K562 (cell line): ENCODE measurements at regions not wholly inside any gene's neighbourhood (a gene's known extent, or its start where the extent isn't known, plus 50 kb on each side); places are given as distances from the start of the nearest gene placed in this dataset.

Source experiments
- ATAC-seq: fragments of 200-7000 bp; cut with Tn5 transposase; 3 replicates; pipeline ENCODE4 v1.9.1; 2020; ENCODE audit warnings: moderate library complexity
- BruUV-seq: library from RNA; stranded (reverse); fragments of 400-500 nt; replicated peaks from 2 replicates; lab custom pipeline; 2021; lab: Mats Ljungman, UMichigan
- CTCF ChIA-PET: fragments of 300-600 bp; formaldehyde crosslinking; extraction: SDS; loops from one replicate; lab custom pipeline; 2021; ENCODE audit warnings: low intra/inter-chr PET ratio; lab: Yijun Ruan, JAX
- POLR2A ChIA-PET: fragments of 300-600, 350-650 bp; sonication (Branson Sonifier 250); formaldehyde crosslinking; extraction: SDS; loops from one replicate; lab custom pipeline; 2021; ENCODE audit warnings: antibody characterized with exemption, inconsistent platforms; lab: Yijun Ruan, JAX
- DNase-seq, 4 experiments: peaks; one replicate each; pipeline versions ENCODE4 v3.0.0 to v3.0.0-alpha.2; 2011 to 2018; ENCODE audit warnings: low spot score in 3 of 4, mixed read lengths in 3 of 4; ENCODE audit errors: extremely low read depth in 1 of 4
- FAIRE-seq: peaks from 2 replicates; lab custom pipeline; 2011; peaks lifted over from hg19 to GRCh38; lab: Jason Lieb, UNC
- H2AFZ ChIP-seq: 2 replicates; pipeline ENCODE4 v1.6.0; 2011; ENCODE audit warnings: low read depth, low read length, control low read depth, inconsistent platforms
- H3K27ac ChIP-seq: fragments of 200-600 bp; 3 replicates; pipeline ENCODE4 v1.8.0; 2011; ENCODE audit warnings: low read depth, mild to moderate bottlenecking, control low read depth, inconsistent platforms, low read length, moderate library complexity, mixed read lengths; ENCODE audit errors: extremely low read depth
- H3K27me3 ChIP-seq, 2 experiments: fragments of 300-600 bp in 1 of 2; 2 replicates in 1 of 2; 3 replicates in 1 of 2; pipeline versions ENCODE4 v1.6.0 to v1.8.0; 2011; ENCODE audit warnings: inconsistent platforms in 2 of 2, low read length in 2 of 2, mild to moderate bottlenecking in 1 of 2, mixed read lengths in 1 of 2, moderate library complexity in 1 of 2; ENCODE audit not compliant: control insufficient read depth in 2 of 2, insufficient read depth in 2 of 2
- H3K36me3 ChIP-seq: fragments of 300-600 bp; 3 replicates; pipeline ENCODE4 v1.8.0; 2011; ENCODE audit warnings: mild to moderate bottlenecking, low read length, inconsistent platforms; ENCODE audit not compliant: control insufficient read depth, insufficient read depth
- H3K4me1 ChIP-seq, 2 experiments: fragments of 200-600 bp in 1 of 2; replicated peaks in 1 of 2; 2 replicates in 1 of 2; 3 replicates in 1 of 2; pipeline versions ENCODE4 v1.5.1 to v1.8.0; 2011; ENCODE audit warnings: inconsistent platforms in 2 of 2, low read length in 2 of 2, mild to moderate bottlenecking in 1 of 2, mixed read lengths in 1 of 2, moderate library complexity in 1 of 2; ENCODE audit not compliant: control insufficient read depth in 2 of 2, insufficient read depth in 2 of 2
- H3K4me2 ChIP-seq: 2 replicates; pipeline ENCODE4 v1.6.1; 2011; ENCODE audit warnings: low read length, control low read depth, inconsistent platforms, mixed read lengths; ENCODE audit not compliant: insufficient read depth
- H3K4me3 ChIP-seq: fragments of 200-600 bp; sonication (generic), shearing (Covaris generic); 2 replicates; pipeline ENCODE4 v1.5.1; 2016; ENCODE audit warnings: control low read depth, inconsistent platforms
- H3K79me2 ChIP-seq: fragments of 200-600 bp; 3 replicates; pipeline ENCODE4 v1.8.0; 2011; ENCODE audit warnings: low read length, inconsistent platforms; ENCODE audit not compliant: control insufficient read depth, insufficient read depth
- H3K9ac ChIP-seq, 2 experiments: 2 replicates each; pipeline versions ENCODE4 v1.6.0 to v1.6.1; 2011; ENCODE audit warnings: low read depth in 2 of 2, low read length in 2 of 2, control low read depth in 1 of 2, inconsistent platforms in 1 of 2, mild to moderate bottlenecking in 1 of 2, mixed read lengths in 1 of 2; ENCODE audit not compliant: insufficient read depth in 1 of 2
- H3K9me1 ChIP-seq: one replicate; pipeline ENCODE4 v1.6.0; 2011; ENCODE audit warnings: inconsistent platforms, mild to moderate bottlenecking, low read length, moderate library complexity; ENCODE audit not compliant: control insufficient read depth, insufficient read depth
- H3K9me3 ChIP-seq: replicated peaks from 2 replicates; pipeline ENCODE4 v1.5.1; 2011; ENCODE audit warnings: low read depth, low read length, inconsistent platforms; ENCODE audit not compliant: control insufficient read depth, insufficient read depth
- H4K20me1 ChIP-seq: replicated peaks from 2 replicates; pipeline ENCODE4 v1.6.1; 2011; ENCODE audit warnings: low read length, inconsistent platforms, mixed read lengths; ENCODE audit not compliant: control insufficient read depth, insufficient read depth
- BRD4 ChIP-seq: fragments of 200-600 bp; sonication (generic); IDR thresholded peaks from 2 replicates; pipeline ENCODE4 v1.6.1; 2017; ENCODE audit warnings: inconsistent platforms
- ELF1 ChIP-seq: fragments of 200-800 bp; sonication (Bioruptor generic); IDR thresholded peaks from 2 replicates; pipeline ENCODE4 v1.6.1; 2016; ENCODE audit warnings: missing genetic modification characterization, missing compliant biosample characterization
- ELK1 ChIP-seq: sonication (generic); formaldehyde crosslinking; IDR thresholded peaks from 2 replicates; pipeline ENCODE4 v1.8.1; 2022; ENCODE audit warnings: missing genetic modification reagents
- ETV1 ChIP-seq: fragments of 450-650 bp; conservative IDR thresholded peaks from 2 replicates; pipeline ENCODE4 v1.6.1; 2016; ENCODE audit warnings: missing genetic modification characterization, control low read depth, low read depth, missing compliant biosample characterization
- GABPB2 ChIP-seq: fragments of 250-450 bp; sonication (Bioruptor Pico); conservative IDR thresholded peaks from 2 replicates; pipeline ENCODE4 v1.5.1; 2021; ENCODE audit warnings: mild to moderate bottlenecking
- PURB ChIP-seq: sonication (generic); formaldehyde crosslinking; IDR thresholded peaks from 2 replicates; pipeline ENCODE4 v1.9.0; 2021; ENCODE audit warnings: low read depth, mild to moderate bottlenecking, missing genetic modification reagents
- STAG1 ChIP-seq: sonication (generic); formaldehyde crosslinking; IDR thresholded peaks from 2 replicates; pipeline ENCODE4 v1.5.0; 2020; ENCODE audit warnings: missing genetic modification reagents, borderline replicate concordance
- TCF3 ChIP-seq: sonication (generic); formaldehyde crosslinking; IDR thresholded peaks from 2 replicates; pipeline ENCODE4 v1.4.0; 2020; ENCODE audit warnings: mild to moderate bottlenecking, missing genetic modification reagents
- TFAP4 ChIP-seq: sonication (generic); formaldehyde crosslinking; IDR thresholded peaks from 2 replicates; pipeline ENCODE4 v1.8.0; 2022; ENCODE audit warnings: missing genetic modification reagents, mild to moderate bottlenecking, moderate library complexity, borderline replicate concordance
- TFE3 ChIP-seq: fragments of 450-650 bp; formaldehyde crosslinking; IDR thresholded peaks from 2 replicates; pipeline ENCODE4 v1.4.0; 2020; ENCODE audit warnings: mild to moderate bottlenecking, mixed read lengths
- TRIM28 ChIP-seq: fragments of 450-650 bp; IDR thresholded peaks from 2 replicates; pipeline ENCODE4 v1.6.1; 2017
- WGBS: fragments of 100-300 bp; shearing (Covaris generic); methylation state at CpG from one replicate; pipeline ENCODE4 v1.1.6; 2016; ENCODE audit warnings: low coverage, mixed read lengths; ENCODE audit not compliant: insufficient coverage; ENCODE audit errors: missing lambda C conversion rate; 5-methylcytosine and 5-hydroxymethylcytosine counted together
- in situ Hi-C: fragments of 300-500 bp; cut with MboI; formaldehyde crosslinking; loops from 4 replicates; pipeline ENCODE4 v1.15.0; 2018; ENCODE audit warnings: inconsistent platforms, mixed read lengths
- intact Hi-C: fragments of 100-400 bp; cut with micrococcal nuclease; formaldehyde crosslinking; loops from 2 replicates; pipeline ENCODE4 v1.14.2; 2022

GRCh38 chr12:127962303-127962702 is 304.7 kb upstream of the TMEM132C start:
- no TSS peak for BruUV-seq

GRCh38 chr12:127963933-127964332 is 303.0 kb upstream of the TMEM132C start:
- intact Hi-C loops (no loop called here), in situ Hi-C loops (no loop called here)
- ATAC-seq (no peak), DNase-seq (no peak), FAIRE-seq (no peak)
- no peak overlapping the region for H3K4me2 ChIP-seq
- no peaks in the 10 kb centered on the region for H3K27me3 ChIP-seq
- POLR2A ChIA-PET: no interaction called here
- no peak overlapping the region for H2AFZ ChIP-seq
- no peaks in the 10 kb centered on the region for H3K36me3 ChIP-seq
- BruUV-seq: no TSS peak
- no peaks in the 10 kb centered on the region for H3K79me2 ChIP-seq
- H3K27ac ChIP-seq: no peak overlapping the region
- H3K4me3 ChIP-seq: no peak overlapping the region
- no peak overlapping the region for H3K9ac ChIP-seq
- H3K4me1 ChIP-seq: no peaks in the 10 kb centered on the region
- CTCF ChIA-PET: no interaction called here
- WGBS: 0% methylated on average over 2 of the region's 2 CpGs
- no peaks in the 10 kb centered on the region for H4K20me1 ChIP-seq
- no peaks in the 10 kb centered on the region for H3K9me3 ChIP-seq
- no peak for TF ChIP-seq PURB
- no peak for TF ChIP-seq BRD4
- TF ChIP-seq TRIM28: no peak
- no peak for TF ChIP-seq TFE3 (CRISPR knock-in tag)
- TF ChIP-seq TFAP4 (CRISPR knock-in tag): no peak
- TF ChIP-seq ELK1 (CRISPR knock-in tag): no peak
- H3K9me1 ChIP-seq: no peaks in the 10 kb centered on the region

More at GRCh38 chr12:127962303-127962702, 304.7 kb upstream of the TMEM132C start:
- FAIRE-seq (no peak), ATAC-seq (no peak), DNase-seq (peak in 1 of 4 experiments; percentile 4)
- no peak overlapping the region for H3K4me3 ChIP-seq
- WGBS: 3% methylated on average over 5 of the region's 5 CpGs
- no peaks in the 10 kb centered on the region for H3K36me3 ChIP-seq
- H3K4me2 ChIP-seq: no peak overlapping the region
- in situ Hi-C loops: no loop called here
- H3K9me1 ChIP-seq: no peaks in the 10 kb centered on the region
- no peak overlapping the region for H3K27ac ChIP-seq
- H3K4me1 ChIP-seq: no peaks in the 10 kb centered on the region
- TF ChIP-seq ELF1 (tag) (no peak), ETV1 (tag) (0 out of 2 replicates have a peak, but pooled peaks have one; percentile 22), STAG1 (CRISPR knock-in tag) (no peak), GABPB2 (CRISPR knock-in tag) (no peak), TCF3 (CRISPR knock-in tag) (peak; percentile 67), TFAP4 (CRISPR knock-in tag) (no peak)
- ChIA-PET CTCF (no interaction called here), POLR2A (no interaction called here)
- intact Hi-C loops: no loop called here
- no peaks in the 10 kb centered on the region for H3K79me2 ChIP-seq
- no peaks in the 10 kb centered on the region for H3K9me3 ChIP-seq
- no peak overlapping the region for H3K9ac ChIP-seq
- H4K20me1 ChIP-seq: no peaks in the 10 kb centered on the region
- H2AFZ ChIP-seq: no peak overlapping the region
- no peaks in the 10 kb centered on the region for H3K27me3 ChIP-seq
